ENCODE measurements at regions not wholly inside any gene's neighbourhood (a gene's known extent, or its start where the extent isn't known, plus 50 kb on each side); places are given as distances from the start of the nearest gene placed in this dataset.

DNA sequence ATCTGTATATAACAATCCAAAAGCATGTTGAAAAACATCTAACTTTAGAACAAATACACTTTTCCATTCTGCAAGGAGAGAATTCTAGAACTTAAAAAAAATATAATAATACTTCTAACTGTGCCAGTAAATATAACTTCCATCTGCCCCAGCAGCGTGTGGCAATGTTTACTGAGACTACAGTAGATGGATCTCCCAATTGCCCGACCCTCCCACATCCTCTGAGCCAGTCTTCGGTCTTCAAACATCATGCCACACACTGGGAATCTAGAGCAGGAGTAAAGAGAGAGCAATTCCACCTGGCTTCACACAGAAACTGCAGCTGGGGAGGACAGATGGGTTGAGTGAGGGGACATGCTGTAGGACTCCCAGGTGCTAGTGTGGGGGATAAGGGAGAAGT, 121.3 kb upstream of the NHSL1 start:
- TF ChIP-seq, protein P1, sequence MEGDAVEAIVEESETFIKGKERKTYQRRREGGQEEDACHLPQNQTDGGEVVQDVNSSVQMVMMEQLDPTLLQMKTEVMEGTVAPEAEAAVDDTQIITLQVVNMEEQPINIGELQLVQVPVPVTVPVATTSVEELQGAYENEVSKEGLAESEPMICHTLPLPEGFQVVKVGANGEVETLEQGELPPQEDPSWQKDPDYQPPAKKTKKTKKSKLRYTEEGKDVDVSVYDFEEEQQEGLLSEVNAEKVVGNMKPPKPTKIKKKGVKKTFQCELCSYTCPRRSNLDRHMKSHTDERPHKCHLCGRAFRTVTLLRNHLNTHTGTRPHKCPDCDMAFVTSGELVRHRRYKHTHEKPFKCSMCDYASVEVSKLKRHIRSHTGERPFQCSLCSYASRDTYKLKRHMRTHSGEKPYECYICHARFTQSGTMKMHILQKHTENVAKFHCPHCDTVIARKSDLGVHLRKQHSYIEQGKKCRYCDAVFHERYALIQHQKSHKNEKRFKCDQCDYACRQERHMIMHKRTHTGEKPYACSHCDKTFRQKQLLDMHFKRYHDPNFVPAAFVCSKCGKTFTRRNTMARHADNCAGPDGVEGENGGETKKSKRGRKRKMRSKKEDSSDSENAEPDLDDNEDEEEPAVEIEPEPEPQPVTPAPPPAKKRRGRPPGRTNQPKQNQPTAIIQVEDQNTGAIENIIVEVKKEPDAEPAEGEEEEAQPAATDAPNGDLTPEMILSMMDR (IDR thresholded peaks at IDR 0.05; ENCODE audit: low read depth, low read length, missing control alignments), result no peak
- no peak overlapping the region for H3K4me3 ChIP-seq (ENCODE audit: low read depth, low read length)
- no peak for DNase-seq (ENCODE audit: low read depth)

DNA sequence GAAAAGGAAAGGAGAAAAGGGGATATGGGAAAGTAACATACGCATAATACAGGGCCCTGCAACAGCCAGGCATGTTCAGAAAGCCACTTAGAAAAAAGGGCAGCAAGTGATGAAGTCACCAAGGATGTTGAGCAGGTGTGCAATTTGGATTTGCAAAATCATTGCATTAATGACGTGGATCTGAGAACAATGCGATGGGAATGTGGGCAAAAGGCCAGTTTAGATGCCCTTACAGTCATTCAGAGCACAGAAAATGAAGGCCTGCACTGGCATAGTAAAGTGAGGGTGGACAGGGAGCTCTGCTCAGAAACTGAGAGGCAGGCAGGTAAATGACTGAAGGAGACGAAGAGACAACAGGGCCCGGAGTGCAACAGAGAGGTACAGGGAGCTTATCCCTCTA, 123.7 kb upstream of the NHSL1 start:
- DNase-seq (ENCODE audit: low read depth), result no peak
- TF ChIP-seq, protein P1 (IDR thresholded peaks at IDR 0.05; ENCODE audit: low read depth, low read length, missing control alignments), result no peak
- H3K4me3 ChIP-seq (ENCODE audit: low read depth, low read length), result no peak overlapping the region

DNA sequence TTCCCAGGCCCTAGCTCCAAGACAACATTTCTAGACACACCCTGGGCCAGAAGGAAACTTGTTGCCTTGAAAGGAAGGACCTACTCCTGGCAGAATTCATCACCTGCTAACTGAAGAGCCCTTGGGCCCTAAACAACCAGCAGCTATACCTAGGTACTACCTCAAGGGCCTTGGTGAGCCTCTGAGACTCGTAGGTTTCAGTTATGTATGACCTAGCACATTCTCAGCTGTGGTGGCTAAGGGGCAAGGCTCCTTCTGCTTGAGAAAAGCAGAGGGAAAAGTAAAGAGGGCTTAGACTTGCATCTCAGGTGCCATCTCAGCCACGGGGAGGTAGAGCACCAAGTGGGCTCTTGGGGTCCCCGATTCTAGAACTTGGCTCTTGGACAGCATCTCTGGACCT, 132.3 kb upstream of the NHSL1 start:
- no peak overlapping the region for H3K4me3 ChIP-seq (ENCODE audit: low read depth, low read length)
- DNase-seq (ENCODE audit: low read depth), result no peak
- TF ChIP-seq, protein P1 (IDR thresholded peaks at IDR 0.05; ENCODE audit: low read depth, low read length, missing control alignments), result no peak

DNA sequence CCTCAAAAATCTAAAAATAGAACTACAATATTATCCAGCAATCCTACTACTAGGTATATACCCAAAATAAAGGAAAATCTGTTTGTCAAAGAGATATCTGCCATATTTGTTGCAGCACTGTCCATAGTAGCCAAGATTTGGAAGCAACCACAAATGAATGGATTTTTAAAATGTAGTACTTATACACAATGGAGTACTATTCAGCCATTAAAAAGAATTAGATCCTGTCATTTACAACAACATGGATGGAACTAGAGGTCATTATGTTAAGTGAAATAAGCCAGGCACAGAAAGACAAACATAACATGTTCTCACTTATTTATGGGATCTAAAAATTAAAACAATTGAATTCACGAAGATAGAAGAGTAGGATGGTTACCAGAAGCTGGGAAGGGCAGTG, 135.7 kb upstream of the CCDC28A start:
- DNase-seq (ENCODE audit: low read depth), result no peak
- H3K4me3 ChIP-seq (ENCODE audit: low read depth, low read length), result no peak overlapping the region
- TF ChIP-seq, protein P1 (IDR thresholded peaks at IDR 0.05; ENCODE audit: low read depth, low read length, missing control alignments), result no peak

DNA sequence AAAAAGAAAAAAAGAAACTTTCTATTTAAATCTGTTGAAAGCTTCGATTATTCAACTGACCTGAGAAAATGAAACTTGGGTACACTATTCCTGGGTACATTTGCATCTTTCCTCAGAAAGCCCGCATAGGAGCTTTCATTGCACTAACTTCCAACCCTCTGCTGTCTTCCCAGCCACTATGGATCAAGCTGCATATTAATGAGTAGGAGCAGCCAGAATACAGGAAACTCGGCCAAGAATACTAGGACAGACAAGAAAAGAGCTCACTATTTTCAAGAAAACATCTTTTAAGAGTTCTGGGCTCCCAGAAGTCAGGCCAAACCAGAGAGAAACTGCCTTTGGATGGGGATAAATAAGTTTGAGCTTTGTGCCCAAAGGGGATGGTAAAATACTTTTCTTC, 135.0 kb upstream of the CCDC28A start:
- DNase-seq (ENCODE audit: low read depth), result no peak
- H3K4me3 ChIP-seq (ENCODE audit: low read depth, low read length), result no peak overlapping the region
- TF ChIP-seq, protein P1 (IDR thresholded peaks at IDR 0.05; ENCODE audit: low read depth, low read length, missing control alignments), result no peak

DNA sequence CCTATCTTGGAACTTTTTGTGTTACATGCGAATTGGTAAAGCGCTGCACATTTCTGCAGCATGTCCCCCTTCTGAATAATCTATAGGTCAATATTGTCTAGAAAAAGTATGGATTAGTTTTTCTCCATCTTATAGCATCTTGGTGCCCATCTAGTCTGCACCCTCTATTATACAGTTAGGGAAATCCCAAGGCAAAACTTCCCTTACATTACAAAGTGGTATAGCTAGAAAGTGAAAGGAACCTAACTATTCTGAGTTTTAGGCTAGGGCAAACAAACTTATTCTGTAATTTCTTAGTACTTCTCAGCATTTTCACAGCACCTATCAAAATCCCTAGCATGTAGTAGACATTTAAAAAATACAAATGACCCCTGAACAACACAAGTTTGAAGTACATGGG, 133.5 kb upstream of the CCDC28A start:
- DNase-seq (ENCODE audit: low read depth), result no peak
- no peak overlapping the region for H3K4me3 ChIP-seq (ENCODE audit: low read depth, low read length)
- TF ChIP-seq, protein P1 (IDR thresholded peaks at IDR 0.05; ENCODE audit: low read depth, low read length, missing control alignments), result no peak

DNA sequence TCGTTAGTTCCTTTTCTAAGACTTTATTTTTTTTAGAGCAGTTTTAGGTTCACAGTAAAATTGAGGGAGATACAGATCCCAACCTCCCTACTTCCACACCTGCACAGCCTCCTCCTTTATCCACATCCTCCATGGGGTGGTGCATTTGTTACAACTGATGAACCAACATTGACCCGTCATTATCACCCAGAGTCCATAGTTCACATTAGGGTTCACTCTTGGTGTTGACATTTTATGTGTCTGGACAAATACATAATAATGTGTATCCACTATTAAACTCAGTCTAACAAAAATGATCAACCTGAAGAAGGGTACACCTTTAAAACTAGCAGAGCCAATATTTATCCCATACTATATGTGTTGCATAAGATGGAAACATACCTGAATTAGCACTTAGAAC, 130.4 kb upstream of the CCDC28A start:
- DNase-seq (ENCODE audit: low read depth), result no peak
- TF ChIP-seq, protein P1 (IDR thresholded peaks at IDR 0.05; ENCODE audit: low read depth, low read length, missing control alignments), result no peak
- H3K4me3 ChIP-seq (ENCODE audit: low read depth, low read length), result no peak overlapping the region
